ENCODE measurements at regions not wholly inside any gene's neighbourhood (a gene's known extent, or its start where the extent isn't known, plus 50 kb on each side); places are given as distances from the start of the nearest gene placed in this dataset.

DNA sequence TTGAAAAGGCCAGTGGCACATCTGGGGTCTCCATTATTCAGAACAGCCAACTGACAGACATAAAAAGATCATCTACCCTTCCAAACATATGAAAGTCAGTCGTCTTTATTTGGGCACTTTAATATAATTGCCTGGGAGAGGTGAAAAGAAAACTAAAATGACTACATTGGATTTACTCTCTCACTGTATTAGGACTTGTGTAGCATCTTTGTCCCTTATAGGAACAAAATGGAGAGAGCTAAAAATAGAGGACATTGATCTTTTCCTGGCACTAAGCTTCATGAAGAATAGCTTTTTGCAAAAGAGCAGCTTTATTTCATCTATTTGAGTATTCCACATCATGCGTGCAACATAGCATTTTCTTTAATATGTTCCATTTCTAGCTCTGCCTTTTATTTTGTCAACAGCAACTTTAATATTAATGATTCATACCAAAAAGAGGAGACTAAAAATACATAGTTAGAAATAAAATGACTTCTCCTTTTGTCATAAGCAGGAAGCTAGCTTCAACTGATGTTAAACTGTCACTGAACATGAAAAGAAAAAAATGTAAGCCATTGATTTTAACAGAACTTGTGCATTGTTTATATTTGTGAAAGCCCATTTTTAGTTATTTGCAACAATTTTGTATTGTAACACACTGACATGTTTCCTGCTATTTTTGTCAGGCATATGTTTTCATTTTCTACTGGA is 254.6 kb downstream of the SEC23A start:
- DNase-seq (ENCODE audit: low spot score) = no peak

- no peak for DNase-seq (ENCODE audit: low spot score)
These were observed 255.9 kb downstream of the SEC23A start for GRCh38 chr14:38847161-38847560.

- DNase-seq (ENCODE audit: low spot score) = no peak
These were observed 263.2 kb downstream of the SEC23A start for GRCh38 chr14:38839694-38840365.

GRCh38 chr14:38838979-38839323 is 264.1 kb downstream of the SEC23A start:
- DNase-seq (ENCODE audit: low spot score) = no peak

DNA sequence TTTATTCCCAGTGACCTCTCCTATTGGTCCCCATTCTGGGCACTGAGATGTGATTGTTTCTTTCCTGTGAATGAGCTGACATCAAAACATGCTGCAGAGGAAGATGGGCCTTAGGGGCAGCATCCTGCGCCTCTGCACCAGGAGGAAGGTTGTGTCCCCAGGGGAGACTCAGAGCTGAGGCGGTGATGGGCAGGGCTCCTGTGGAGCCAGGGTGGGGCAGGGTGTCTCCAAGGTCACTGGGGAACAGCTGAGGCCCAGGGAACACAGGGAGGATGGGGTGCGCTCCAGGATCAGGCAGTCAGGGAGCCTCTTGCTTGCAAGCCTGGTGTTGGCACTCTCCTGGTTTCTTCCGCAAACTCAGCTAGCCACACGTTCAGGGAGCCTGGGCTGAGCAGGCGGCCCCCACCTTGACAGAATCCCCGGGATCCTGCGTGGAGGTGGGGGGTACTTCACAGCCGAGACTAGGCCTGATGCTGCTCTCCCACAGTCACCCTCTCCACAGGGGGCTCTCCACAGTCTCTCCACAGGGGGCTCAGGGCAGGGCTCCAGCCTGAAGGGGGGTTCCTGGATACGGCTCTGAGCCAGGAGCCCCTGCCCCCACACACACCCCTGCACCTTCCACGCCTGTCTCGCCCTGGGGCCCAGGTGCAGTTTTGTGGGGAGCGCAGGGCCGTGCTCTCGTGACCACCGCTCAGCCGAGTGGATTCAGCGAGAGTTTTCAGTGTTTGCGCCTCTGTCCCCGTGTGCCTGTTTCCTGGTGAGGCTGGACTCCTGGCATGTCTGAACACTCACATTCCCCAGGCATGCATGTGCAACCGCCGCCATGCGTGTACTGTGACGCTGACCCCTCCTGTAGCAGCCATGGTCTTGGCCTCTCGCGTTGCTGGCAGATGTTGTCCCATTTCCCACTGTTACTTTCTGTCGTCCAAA is 264.7 kb downstream of the SEC23A start:
- no peak for DNase-seq (ENCODE audit: low spot score)

- DNase-seq (ENCODE audit: low spot score) = no peak
These were observed 265.5 kb downstream of the SEC23A start for GRCh38 chr14:38837343-38838048.

DNA sequence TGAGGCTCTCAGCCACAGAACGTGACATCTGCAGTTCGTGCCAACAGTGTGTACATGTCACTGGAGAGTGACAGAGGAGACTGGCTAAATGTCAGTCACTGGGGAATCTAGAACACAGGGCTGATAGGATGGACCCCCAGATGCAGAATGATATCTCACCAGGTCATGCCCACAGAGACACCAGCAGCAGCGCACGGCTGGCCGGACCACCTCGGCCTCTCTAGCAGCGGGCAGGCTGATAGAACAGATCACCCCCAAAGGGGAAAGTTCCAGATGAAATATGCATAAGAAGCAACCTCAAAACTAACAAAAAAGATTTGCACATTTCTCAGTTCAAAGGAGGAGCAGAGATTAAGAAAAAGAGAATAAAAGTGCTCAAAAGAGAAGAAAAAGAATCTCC is 266.5 kb downstream of the SEC23A start:
- no peak for DNase-seq (ENCODE audit: low spot score)

DNA sequence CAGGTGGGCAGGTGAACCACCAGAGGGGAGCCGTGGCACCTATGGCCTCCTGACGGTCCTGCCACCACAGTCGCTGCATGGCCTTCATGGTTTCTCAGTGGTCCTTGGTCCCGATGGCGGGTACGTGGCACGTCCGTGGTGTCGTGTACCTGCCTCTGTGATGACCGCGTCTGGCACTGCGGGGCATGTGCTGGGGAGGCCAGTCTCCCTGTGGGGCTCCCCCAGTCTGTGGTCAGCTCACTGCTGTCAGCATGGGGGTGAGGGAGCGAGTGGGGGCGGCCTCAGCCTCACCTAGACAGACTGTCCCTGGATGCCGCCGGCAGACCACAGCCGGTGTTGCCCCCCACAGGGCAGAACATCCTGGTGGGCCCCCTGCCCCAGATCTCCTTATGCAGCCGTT is 267.2 kb downstream of the SEC23A start:
- DNase-seq (ENCODE audit: low spot score) = no peak

GRCh38 chr14:38828183-38828827 is 274.7 kb downstream of the SEC23A start:
- no peak for DNase-seq (ENCODE audit: low spot score)

DNA sequence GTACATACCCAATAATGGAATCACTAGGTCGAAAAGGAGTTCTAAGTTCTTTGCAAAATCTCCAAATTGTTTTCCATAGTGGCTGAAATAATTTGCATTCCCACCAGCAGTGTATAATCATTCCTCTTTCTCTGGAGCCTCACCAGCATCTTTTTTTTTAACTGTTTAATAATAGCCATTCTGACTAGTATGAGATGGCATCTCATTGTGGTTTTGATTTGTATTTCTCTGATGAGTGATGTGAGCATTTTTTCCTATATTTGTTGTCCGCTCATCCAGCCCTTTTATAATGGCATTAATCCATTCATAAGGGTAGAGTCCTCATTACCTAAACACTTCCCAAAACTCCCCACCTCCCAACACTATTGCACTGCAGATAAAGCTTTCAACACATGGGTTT is 278.3 kb downstream of the SEC23A start:
- no peak for DNase-seq (ENCODE audit: low spot score)

GRCh38 chr14:38818555-38818954 is 284.5 kb downstream of the SEC23A start:
- no peak for DNase-seq (ENCODE audit: low spot score)

- no peak for DNase-seq (ENCODE audit: low spot score)
These were observed 294.1 kb downstream of the SEC23A start for GRCh38 chr14:38808734-38809455.

GRCh38 chr14:38799671-38800070 is 303.4 kb downstream of the SEC23A start:
- DNase-seq (ENCODE audit: low spot score) = no peak

DNA sequence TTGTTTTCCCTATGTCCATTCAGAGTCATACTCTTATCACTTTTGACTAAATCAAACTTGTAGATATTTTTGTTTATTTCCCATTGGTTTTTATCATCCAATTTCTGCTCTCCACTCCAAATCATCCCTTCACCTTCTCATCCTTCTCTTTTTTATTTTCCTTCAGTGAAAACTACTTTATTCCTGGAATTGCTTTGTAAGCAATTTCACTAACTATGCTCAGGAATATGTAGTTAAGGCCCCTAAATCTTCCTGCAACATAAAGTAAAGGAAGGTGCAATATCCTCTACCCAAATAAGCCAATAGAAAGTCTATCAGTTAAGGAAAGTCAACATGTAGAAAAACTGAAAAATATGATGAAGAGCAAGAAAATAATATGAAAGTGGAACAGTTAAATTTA is 308.4 kb downstream of the SEC23A start:
- DNase-seq (ENCODE audit: low spot score) = no peak

GRCh38 chr14:38791862-38792261 is 311.2 kb downstream of the SEC23A start:
- no peak for DNase-seq (ENCODE audit: low spot score)

- DNase-seq (ENCODE audit: low spot score) = no peak
These were observed 312.1 kb downstream of the SEC23A start for GRCh38 chr14:38790916-38791315.

GRCh38 chr14:38789805-38790204 is 313.2 kb downstream of the SEC23A start:
- no peak for DNase-seq (ENCODE audit: low spot score)

DNA sequence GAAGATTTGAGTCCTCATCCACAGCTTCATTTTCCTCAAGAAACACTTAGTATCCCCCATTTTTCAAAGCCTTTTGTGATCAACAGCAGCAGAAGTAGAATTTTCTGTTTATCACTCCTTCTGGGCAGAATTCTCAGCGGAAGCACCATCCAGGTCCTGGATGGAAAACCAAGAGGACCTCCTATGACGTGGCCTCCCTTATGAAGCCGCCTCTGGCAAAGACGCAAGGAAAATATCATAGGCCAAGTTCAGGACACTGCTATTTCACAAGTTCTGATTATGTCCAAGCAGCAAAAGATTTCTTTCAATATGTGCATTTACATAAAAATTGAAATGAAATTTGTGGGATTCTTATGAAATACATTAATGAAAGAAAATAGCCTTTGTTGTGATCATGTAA is 315.0 kb downstream of the SEC23A start:
- no peak for DNase-seq (ENCODE audit: low spot score)

- DNase-seq (ENCODE audit: low spot score) = no peak
These were observed 316.1 kb downstream of the SEC23A start for GRCh38 chr14:38786921-38787320.

DNA sequence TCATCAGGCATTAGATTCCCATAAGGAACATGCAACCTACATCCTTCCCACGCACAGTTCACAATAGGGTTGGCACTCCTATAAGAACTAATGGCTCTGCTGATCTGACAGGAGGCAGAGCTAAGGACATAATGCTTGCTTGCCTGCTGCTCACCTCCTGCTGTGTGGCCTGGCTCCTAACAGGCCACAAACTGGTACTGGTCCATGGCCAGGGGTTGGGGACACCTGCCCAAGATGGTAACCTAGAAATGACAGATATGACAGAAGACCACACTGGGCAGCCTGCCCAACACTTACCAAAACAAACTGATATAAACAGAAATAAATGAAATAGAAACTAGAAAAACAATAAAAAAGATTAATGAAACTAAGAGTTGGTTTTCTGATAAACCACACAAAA is 325.6 kb downstream of the SEC23A start:
- DNase-seq (ENCODE audit: low spot score) = no peak

- no peak for DNase-seq (ENCODE audit: low spot score)
These were observed 327.0 kb downstream of the SEC23A start for GRCh38 chr14:38775986-38776385.

Measured in AG08396 (cell line).